ELF-1 (cell line): ENCODE measurements at regions not wholly inside any gene's neighbourhood (a gene's known extent, or its start where the extent isn't known, plus 50 kb on each side); places are given as distances from the start of the nearest gene placed in this dataset.
"Not testable (repeated sequence)": the region's sequence is repeated elsewhere in the genome, so short reads cannot be mapped to it uniquely, and the experiment has no call there.

ENCODE experiments used
- DNase-seq: peaks from one replicate; pipeline ENCODE4 v3.0.0-alpha.2; 2016; ENCODE audit warnings: low read depth, low spot score

GRCh38 chr13:37295573-37295972 lies 190.1 kb upstream of the CSNK1A1L start:
- DNase-seq: no peak

DNA sequence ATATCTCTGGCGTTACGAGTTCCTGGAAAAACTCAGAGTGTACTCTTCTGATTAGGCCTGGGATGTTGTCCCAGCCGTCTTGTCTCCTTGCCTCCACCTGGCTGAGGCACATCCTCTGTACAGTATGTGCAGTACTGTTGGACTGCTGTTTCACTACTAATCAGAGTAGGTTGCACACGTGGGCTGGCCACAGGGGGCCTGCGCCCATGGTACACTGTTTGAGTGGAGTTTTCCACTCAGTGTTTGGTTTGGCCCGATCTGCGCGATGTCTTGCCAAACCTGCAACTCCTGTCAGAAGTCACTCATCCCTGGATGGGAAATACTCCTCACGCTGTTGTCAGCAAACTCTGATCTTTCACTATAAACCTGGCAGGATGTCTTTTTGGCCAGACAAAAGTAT lies 189.6 kb upstream of the CSNK1A1L start:
- no peak for DNase-seq

DNA sequence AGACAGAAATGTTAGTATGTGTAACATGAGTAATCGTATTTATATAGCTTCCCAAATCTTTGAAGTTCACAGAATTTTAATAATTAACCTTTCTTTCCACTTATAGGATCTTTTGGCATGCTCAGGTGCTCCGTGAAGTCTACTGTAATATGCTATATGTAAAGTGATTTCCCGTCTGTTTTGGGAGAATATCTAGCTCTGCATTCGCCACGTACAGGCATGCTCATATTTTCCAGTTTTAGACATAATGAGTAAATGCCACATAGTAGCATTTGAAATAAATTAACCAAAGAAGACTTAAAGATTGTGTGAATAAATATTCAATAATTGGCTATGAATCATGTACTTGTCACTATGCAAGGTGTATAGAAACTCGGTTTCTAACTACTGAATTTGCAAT lies 189.0 kb upstream of the CSNK1A1L start:
- DNase-seq: no peak

GRCh38 chr13:37293295-37293694 lies 187.8 kb upstream of the CSNK1A1L start:
- no peak for DNase-seq

- DNase-seq: no peak
Measured at GRCh38 chr13:37290716-37291505, 185.4 kb upstream of the CSNK1A1L start.

GRCh38 chr13:37289212-37289935 lies 183.9 kb upstream of the CSNK1A1L start:
- no peak for DNase-seq

- no peak for DNase-seq
Measured at GRCh38 chr13:37288057-37288720, 182.7 kb upstream of the CSNK1A1L start.

DNA sequence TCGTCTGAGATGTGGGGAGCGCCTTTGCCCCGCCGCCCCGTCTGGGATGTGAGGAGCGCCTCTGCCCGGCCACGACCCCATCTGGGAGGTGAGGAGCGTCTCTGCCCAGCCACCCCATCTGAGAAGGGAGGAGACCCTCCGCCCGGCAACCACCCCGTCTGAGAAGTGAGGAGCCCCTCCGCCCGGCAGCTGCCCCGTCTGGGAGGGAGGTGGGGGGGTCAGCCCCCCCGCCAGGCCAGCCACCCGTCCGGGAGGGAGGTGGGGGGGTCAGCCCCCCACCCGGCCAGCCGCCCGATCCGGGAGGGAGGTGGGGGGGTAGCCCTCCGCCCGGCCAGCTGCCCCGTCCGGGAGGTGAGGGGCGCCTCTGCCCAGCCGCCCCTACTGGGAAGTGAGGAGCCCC lies 174.8 kb upstream of the CSNK1A1L start:
- not testable (repeated sequence) for DNase-seq

DNA sequence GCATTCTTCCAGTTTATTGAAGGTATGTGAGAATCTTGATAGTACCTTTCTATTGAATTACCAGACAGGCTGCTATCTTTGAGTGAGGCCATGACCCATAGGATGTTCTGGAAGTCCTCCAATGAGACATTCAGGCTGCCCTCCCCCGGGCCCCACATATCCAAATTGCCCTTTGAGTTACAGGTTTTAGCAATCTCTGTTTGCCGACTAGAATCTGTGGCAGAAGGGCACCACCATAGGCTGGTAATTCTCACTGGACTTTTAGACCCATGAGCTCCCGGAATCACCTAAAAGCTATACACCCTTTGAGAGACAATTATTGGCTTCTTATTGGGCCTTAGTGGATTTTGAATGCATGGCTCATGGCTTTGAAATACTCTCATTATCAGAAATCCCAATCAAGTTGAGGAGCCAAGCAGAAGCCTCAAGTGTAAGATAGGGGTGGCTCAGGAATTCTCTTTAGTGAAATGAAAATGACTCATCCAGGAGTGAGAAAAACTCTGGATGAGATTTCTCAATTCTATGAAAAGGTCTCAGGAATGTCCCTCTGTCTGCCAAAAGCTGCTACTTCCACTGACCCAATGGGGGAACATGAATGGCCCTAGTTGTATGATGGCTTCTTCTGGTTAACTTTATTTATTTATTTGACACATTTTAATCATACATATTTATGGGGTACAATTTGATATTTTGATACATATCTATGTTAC lies 172.1 kb upstream of the CSNK1A1L start:
- DNase-seq: no peak

GRCh38 chr13:37277007-37277406 lies 171.5 kb upstream of the CSNK1A1L start:
- no peak for DNase-seq

DNA sequence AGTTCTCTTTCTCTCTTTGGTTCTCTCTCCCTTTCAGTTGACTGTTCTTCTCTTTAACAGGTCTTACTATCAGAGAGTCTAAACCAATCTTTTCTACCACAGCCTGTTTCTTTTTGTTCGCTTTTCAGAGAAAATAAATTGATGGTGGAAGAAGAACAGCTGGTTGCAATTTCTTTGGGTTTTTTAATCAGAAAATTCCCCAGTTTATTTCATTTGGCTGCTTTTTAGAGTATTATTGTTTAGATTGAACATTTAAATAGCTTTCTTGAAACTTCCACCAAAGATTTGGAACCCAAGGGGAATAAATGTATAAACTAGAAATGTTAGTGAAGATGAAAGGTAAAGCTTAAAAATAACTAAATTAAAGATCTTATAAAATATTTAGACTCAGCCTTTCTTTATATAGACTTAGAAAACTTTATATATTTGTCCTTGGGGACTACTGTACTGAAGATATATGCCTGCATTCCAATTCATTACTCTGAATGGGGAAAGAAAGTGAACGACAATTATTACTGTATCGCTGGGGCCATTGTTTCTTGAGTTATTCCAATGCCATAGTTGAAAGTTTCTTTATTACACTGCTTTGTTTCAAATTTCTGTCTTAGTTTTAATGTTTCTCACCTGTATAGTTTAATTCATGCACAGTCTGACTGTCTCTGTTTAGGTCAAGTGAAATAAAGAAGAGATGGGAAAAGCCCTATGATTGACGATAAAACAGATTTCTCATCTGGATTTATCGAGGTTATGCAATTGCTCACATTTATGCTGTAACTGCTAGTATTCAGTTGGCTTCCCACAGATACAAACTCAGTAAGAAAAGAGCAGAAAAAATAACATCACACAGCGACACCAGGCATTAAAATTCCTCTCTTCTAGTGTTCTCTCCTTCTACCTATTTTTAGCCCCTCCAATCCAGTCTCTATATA lies 169.4 kb upstream of the CSNK1A1L start:
- no peak for DNase-seq

DNA sequence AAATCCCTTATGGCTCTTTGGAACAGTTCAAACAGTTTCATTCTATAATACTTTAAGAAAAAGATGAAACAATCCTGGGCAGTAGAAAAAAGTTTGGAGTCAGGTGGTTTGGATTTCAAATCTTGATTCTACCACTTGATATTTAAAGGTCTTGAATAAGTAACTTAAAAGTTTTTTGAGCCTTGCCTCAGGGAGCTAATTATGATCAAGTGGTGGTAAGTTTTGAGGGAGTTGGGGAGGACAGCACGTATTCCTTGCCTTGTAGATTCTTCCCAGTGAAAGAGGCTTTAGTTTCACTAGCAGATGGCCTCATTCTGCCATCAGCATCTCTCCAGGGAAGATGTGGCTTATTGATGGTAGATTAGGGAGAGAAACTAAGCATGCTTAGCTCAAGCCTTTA lies 168.4 kb upstream of the CSNK1A1L start:
- no peak for DNase-seq

DNA sequence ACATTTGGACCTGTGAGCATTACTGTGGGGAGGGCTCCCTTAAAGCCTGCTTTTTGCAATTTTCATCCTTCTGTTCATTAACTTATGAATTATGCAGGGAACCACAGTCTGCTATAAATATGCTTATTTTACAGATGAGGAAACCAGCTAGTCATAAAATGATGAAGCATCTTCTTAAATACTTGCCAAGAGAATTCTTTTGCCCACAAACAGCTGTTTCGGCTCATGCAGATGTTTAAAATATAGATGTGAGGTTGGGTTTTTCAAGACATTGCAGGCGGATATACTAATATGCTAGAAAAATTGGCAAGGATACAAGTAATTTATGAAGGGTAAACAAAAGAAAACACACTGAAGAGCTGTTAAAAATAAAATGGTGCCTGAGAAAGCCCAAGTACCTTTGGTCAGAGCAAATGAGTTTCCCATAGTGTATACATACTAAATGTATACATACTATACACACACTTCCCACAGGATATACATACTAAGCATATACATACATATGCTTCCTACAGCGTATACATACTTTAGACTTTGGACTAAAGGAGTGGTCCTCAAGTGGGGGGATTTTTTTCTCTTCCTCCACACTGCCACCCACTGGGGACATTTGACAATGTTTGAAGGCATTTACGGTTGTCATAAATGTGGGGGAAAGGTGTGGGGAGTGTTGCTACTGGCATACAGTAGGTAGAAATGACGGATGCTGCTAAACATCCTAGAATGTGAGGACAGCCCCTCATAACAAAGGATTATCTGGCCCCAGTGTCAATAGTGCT lies 164.9 kb upstream of the CSNK1A1L start:
- DNase-seq: no peak

- DNase-seq: peak; percentile 65
Measured at GRCh38 chr13:37263871-37264270, 158.4 kb upstream of the CSNK1A1L start.

DNA sequence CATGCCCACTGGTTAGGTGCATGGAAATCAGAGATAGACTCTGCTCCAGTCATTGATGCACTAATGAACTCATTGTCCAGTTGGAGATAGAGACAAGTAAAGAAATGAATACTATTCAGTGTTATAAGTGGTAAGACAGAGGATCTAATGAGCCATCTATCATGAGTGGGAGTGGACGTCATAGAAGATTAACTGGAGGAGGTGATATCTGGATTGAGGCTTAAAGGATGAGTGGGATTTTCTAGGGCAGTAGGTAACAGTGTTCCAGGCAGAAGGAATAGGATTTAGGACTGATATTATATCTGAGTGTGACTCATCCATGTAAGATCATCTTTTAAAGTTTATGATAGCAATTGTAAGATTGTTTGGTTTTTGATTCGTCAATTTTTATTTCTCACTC lies 152.2 kb upstream of the CSNK1A1L start:
- no peak for DNase-seq

- no peak for DNase-seq
Measured at GRCh38 chr13:37257051-37257450, 151.6 kb upstream of the CSNK1A1L start.

- no peak for DNase-seq
Measured at GRCh38 chr13:37241786-37242185, 136.3 kb upstream of the CSNK1A1L start.

GRCh38 chr13:37230346-37230745 lies 124.9 kb upstream of the CSNK1A1L start:
- DNase-seq: no peak

- no peak for DNase-seq
Measured at GRCh38 chr13:37229931-37230330, 124.5 kb upstream of the CSNK1A1L start.

- DNase-seq: no peak
Measured at GRCh38 chr13:37226971-37227370, 121.5 kb upstream of the CSNK1A1L start.
